WTC11 (cell line): ENCODE measurements at regions not wholly inside any gene's neighbourhood (a gene's known extent, or its start where the extent isn't known, plus 50 kb on each side); places are given as distances from the start of the nearest gene placed in this dataset.

Experiments used
- CTCF ChIP-seq: fragments of 200-600 bp; IDR thresholded peaks from 2 replicates; pipeline ENCODE4 v1.8.0; 2022; ENCODE audit warnings: antibody characterized with exemption
- MLX ChIP-seq: sonication (generic); formaldehyde crosslinking; IDR thresholded peaks from 2 replicates; pipeline ENCODE4 v1.8.1; 2023; ENCODE audit warnings: mild to moderate bottlenecking, missing genetic modification reagents, moderate library complexity
- NR2C2 ChIP-seq: sonication (generic); formaldehyde crosslinking; IDR thresholded peaks from 2 replicates; pipeline ENCODE4 v1.8.0; 2022; ENCODE audit warnings: mild to moderate bottlenecking, missing genetic modification reagents
- NR3C1 ChIP-seq: sonication (generic); formaldehyde crosslinking; conservative IDR thresholded peaks from 2 replicates; pipeline ENCODE4 v1.8.1; 2023; ENCODE audit warnings: low read depth, mild to moderate bottlenecking, missing genetic modification reagents
- ZNF263 ChIP-seq: sonication (generic); formaldehyde crosslinking; IDR thresholded peaks from 2 replicates; pipeline ENCODE4 v1.8.1; 2022; ENCODE audit warnings: low read depth, mild to moderate bottlenecking, moderate library complexity, missing genetic modification reagents

- TF ChIP-seq ZNF263 (CRISPR knock-in tag) (no peak), MLX (CRISPR knock-in tag) (no peak), NR3C1 (CRISPR knock-in tag) (no peak), CTCF (no peak), NR2C2 (no peak)
Measured at GRCh38 chr5:36815871-36816270, 60.7 kb upstream of the NIPBL start.
